Activated CD4-positive, alpha-beta T cell treated with anti-CD3 and anti-CD28 coated beads, Interleukin-2, amount 50 U/mL, for 16 hours (primary cell): ENCODE measurements at regions not wholly inside any gene's neighbourhood (a gene's known extent, or its start where the extent isn't known, plus 50 kb on each side); places are given as distances from the start of the nearest gene placed in this dataset.
A peak's percentile ranks its signal among the peaks of the same experiment; 100 is the strongest.

Experiments used
- DNase-seq: peaks from one replicate; pipeline ENCODE4 v3.0.0-alpha.2; 2020

- no peak for DNase-seq
Measured at GRCh38 chr6:140871911-140872310, 1260.8 kb upstream of the GJE1 start.

- DNase-seq: no peak
Measured at GRCh38 chr6:140867336-140867735, 1265.4 kb upstream of the GJE1 start.

- peak; percentile 9 for DNase-seq
Measured at GRCh38 chr6:140858381-140858971, 1274.2 kb upstream of the GJE1 start.

- no peak for DNase-seq
Measured at GRCh38 chr6:140857739-140858380, 1274.9 kb upstream of the GJE1 start.

- no peak for DNase-seq
Measured at GRCh38 chr6:140855520-140855919, 1277.2 kb upstream of the GJE1 start.

- DNase-seq: no peak
Measured at GRCh38 chr6:140854318-140854717, 1278.4 kb upstream of the GJE1 start.

- no peak for DNase-seq
Measured at GRCh38 chr6:140850438-140850837, 1282.3 kb upstream of the GJE1 start.

- no peak for DNase-seq
Measured at GRCh38 chr6:140849456-140849855, 1283.3 kb upstream of the GJE1 start.

GRCh38 chr6:140847262-140847645, 1285.5 kb upstream of the GJE1 start:
- no peak for DNase-seq

- DNase-seq: no peak
Measured at GRCh38 chr6:140846503-140847261, 1286.0 kb upstream of the GJE1 start.

- DNase-seq: no peak
Measured at GRCh38 chr6:140845701-140846100, 1287.0 kb upstream of the GJE1 start.

- no peak for DNase-seq
Measured at GRCh38 chr6:140844167-140844566, 1288.6 kb upstream of the GJE1 start.

- DNase-seq: no peak
Measured at GRCh38 chr6:140833408-140833807, 1299.3 kb upstream of the GJE1 start.

- no peak for DNase-seq
Measured at GRCh38 chr6:140830666-140831065, 1302.1 kb upstream of the GJE1 start.

GRCh38 chr6:140828856-140829255, 1303.9 kb upstream of the GJE1 start:
- DNase-seq: no peak

- DNase-seq: no peak
Measured at GRCh38 chr6:140827593-140827992, 1305.1 kb upstream of the GJE1 start.

- DNase-seq: no peak
Measured at GRCh38 chr6:140825731-140826130, 1307.0 kb upstream of the GJE1 start.

GRCh38 chr6:140824595-140824994, 1308.1 kb upstream of the GJE1 start:
- DNase-seq: no peak

- no peak for DNase-seq
Measured at GRCh38 chr6:140821196-140821595, 1311.5 kb upstream of the GJE1 start.

GRCh38 chr6:140817176-140817575, 1315.5 kb upstream of the GJE1 start:
- DNase-seq: no peak

GRCh38 chr6:140816681-140817080, 1316.0 kb upstream of the GJE1 start:
- no peak for DNase-seq

- no peak for DNase-seq
Measured at GRCh38 chr6:140812636-140813035, 1320.1 kb upstream of the GJE1 start.

GRCh38 chr6:140811642-140812041, 1321.1 kb upstream of the GJE1 start:
- DNase-seq: no peak

GRCh38 chr6:140809694-140810101, 1323.0 kb upstream of the GJE1 start:
- peak; percentile 81 for DNase-seq
